CD14-positive monocyte (primary cell): ENCODE measurements at regions not wholly inside any gene's neighbourhood (a gene's known extent, or its start where the extent isn't known, plus 50 kb on each side); places are given as distances from the start of the nearest gene placed in this dataset.

Source experiments
- DNase-seq, 3 donors: peaks; one replicate each; pipeline ENCODE4 v3.0.0-alpha.2; 2011 to 2022
- H2AFZ ChIP-seq: 2 replicates; pipeline ENCODE4 v1.6.0; 2012; ENCODE audit warnings: mild to moderate bottlenecking, low read depth, low read length, inconsistent platforms; ENCODE audit not compliant: insufficient read depth, poor library complexity, severe bottlenecking
- H3K27ac ChIP-seq, 2 donors: 1 replicate in 1 of 2; 2 replicates in 1 of 2; pipeline ENCODE4 v1.5.1; 2012 to 2013; ENCODE audit warnings: low read length in 2 of 2, control low read depth in 1 of 2, inconsistent platforms in 1 of 2, low read depth in 1 of 2, mild to moderate bottlenecking in 1 of 2
- H3K27me3 ChIP-seq, 2 donors: one replicate each; pipeline versions ENCODE4 v1.6.0 to v1.6.1; 2011 to 2013; ENCODE audit warnings: low read length in 2 of 2; ENCODE audit not compliant: control insufficient read depth in 2 of 2, insufficient read depth in 2 of 2
- H3K36me3 ChIP-seq, 2 donors: replicated peaks in 1 of 2; 1 replicate in 1 of 2; 2 replicates in 1 of 2; pipeline versions ENCODE4 v1.5.1 to v1.6.1; 2012 to 2013; ENCODE audit warnings: low read length in 2 of 2, control low read depth in 1 of 2, inconsistent platforms in 1 of 2, mild to moderate bottlenecking in 1 of 2; ENCODE audit not compliant: insufficient read depth in 2 of 2, control insufficient read depth in 1 of 2
- H3K4me1 ChIP-seq, 2 donors: 1 replicate in 1 of 2; 2 replicates in 1 of 2; pipeline versions ENCODE4 v1.5.1 to v1.6.1; 2012 to 2013; ENCODE audit warnings: low read length in 2 of 2, control low read depth in 1 of 2, inconsistent platforms in 1 of 2, mild to moderate bottlenecking in 1 of 2, moderate library complexity in 1 of 2; ENCODE audit not compliant: insufficient read depth in 2 of 2, control insufficient read depth in 1 of 2
- H3K4me2 ChIP-seq: replicated peaks from 2 replicates; pipeline ENCODE3; 2012; ENCODE audit warnings: low read length, moderate library complexity, mild to moderate bottlenecking; ENCODE audit not compliant: poor library complexity, severe bottlenecking; ENCODE audit errors: extremely low read depth
- H3K4me3 ChIP-seq, 3 experiments: fragments of 200-600 bp in 1 of 3; sonication (generic) in 1 of 3; replicated peaks in 1 of 3; 1 replicate in 2 of 3; 2 replicates in 1 of 3; pipeline ENCODE4 v1.5.1; 2011 to 2013; ENCODE audit warnings: low read length in 3 of 3, mild to moderate bottlenecking in 3 of 3, control low read depth in 2 of 3, low read depth in 2 of 3, inconsistent platforms in 1 of 3, moderate library complexity in 1 of 3
- H3K79me2 ChIP-seq: 2 replicates; pipeline ENCODE4 v1.6.0; 2012; ENCODE audit warnings: mild to moderate bottlenecking, control low read depth, inconsistent platforms, low read length, moderate library complexity; ENCODE audit not compliant: insufficient read depth
- H3K9ac ChIP-seq: 2 replicates; pipeline ENCODE4 v1.6.0; 2017; ENCODE audit warnings: low read length, mild to moderate bottlenecking; ENCODE audit not compliant: insufficient read depth, poor library complexity, severe bottlenecking
- H3K9me3 ChIP-seq, 2 donors: replicated peaks in 1 of 2; 1 replicate in 1 of 2; 2 replicates in 1 of 2; pipeline versions ENCODE4 v1.5.1 to v1.6.1; 2012 to 2013; ENCODE audit warnings: low read length in 2 of 2, control low read depth in 1 of 2; ENCODE audit not compliant: control insufficient read depth in 1 of 2, insufficient read depth in 1 of 2
- H4K20me1 ChIP-seq: 2 replicates; pipeline ENCODE4 v1.6.0; 2012; ENCODE audit warnings: mild to moderate bottlenecking, low read length, control low read depth, moderate library complexity; ENCODE audit not compliant: insufficient read depth
- H3K27ac Mint-ChIP-seq, 7 donors: one replicate each; pipeline ENCODE4 v1.8.0; 2020; ENCODE audit warnings: mild to moderate bottlenecking in 7 of 7, mixed read lengths in 7 of 7, moderate library complexity in 6 of 7, inconsistent platforms in 2 of 7
- H3K27me3 Mint-ChIP-seq, 3 donors: one replicate each; pipeline ENCODE4 v1.8.0; 2021 to 2022; ENCODE audit warnings: low read depth in 3 of 3, mild to moderate bottlenecking in 3 of 3, mixed read lengths in 3 of 3, moderate library complexity in 3 of 3, inconsistent platforms in 1 of 3
- H3K36me3 Mint-ChIP-seq, 2 donors: one replicate each; pipeline ENCODE4 v1.8.0; 2020; ENCODE audit warnings: mixed read lengths in 2 of 2, inconsistent platforms in 1 of 2, mild to moderate bottlenecking in 1 of 2
- H3K4me1 Mint-ChIP-seq: one replicate; pipeline ENCODE4 v1.8.0; 2020; ENCODE audit warnings: mild to moderate bottlenecking, mixed read lengths
- H3K4me3 Mint-ChIP-seq, 2 donors: one replicate each; pipeline ENCODE4 v1.8.0; 2020; ENCODE audit warnings: mild to moderate bottlenecking in 2 of 2, mixed read lengths in 2 of 2, moderate library complexity in 1 of 2
- H3K9me3 Mint-ChIP-seq, 7 donors: one replicate each; pipeline ENCODE4 v1.8.0; 2020 to 2022; ENCODE audit warnings: mixed read lengths in 7 of 7, mild to moderate bottlenecking in 6 of 7, moderate library complexity in 6 of 7, inconsistent platforms in 2 of 7
- CTCF ChIP-seq: fragments of 200-600 bp; IDR thresholded peaks from one replicate; pipeline ENCODE4 v1.8.0; 2022; ENCODE audit warnings: antibody characterized with exemption, mild to moderate bottlenecking
- WGBS: methylation state at CpG from one replicate; pipeline ENCODE4 v1.1.5; 2013; ENCODE audit warnings: missing lambda C conversion rate; ENCODE audit not compliant: insufficient coverage; 5-methylcytosine and 5-hydroxymethylcytosine counted together
- intact Hi-C, 2 donors: fragments of 100-400 bp; cut with micrococcal nuclease; formaldehyde crosslinking; loops; one replicate each; pipeline versions ENCODE4 v1.15.0 to v1.15.1; 2023

GRCh38 chr16:26649381-26650045, 417.2 kb upstream of the C16orf82 start:
- 100% methylated on average over 1 of the region's 5 CpGs for WGBS
- no peak overlapping the region for H3K9ac ChIP-seq
- TF ChIP-seq CTCF: no peak
- H3K36me3 ChIP-seq: no peaks in the 10 kb centered on the region
- Mint-ChIP-seq H3K27ac (peak overlapping the region in 1 of 7 donors; percentile 55), H3K36me3 (no peaks in the 10 kb centered on the region), H3K4me3 (no peak overlapping the region), H3K9me3 (peaks cover 0 to 15% (median 0%) of the 10 kb centered on the region in 7 donors), H3K27me3 (peaks cover 2 to 6% (median 2%) of the 10 kb centered on the region in 3 donors), H3K4me1 (no peaks in the 10 kb centered on the region)
- no peak overlapping the region for H3K4me2 ChIP-seq
- H3K79me2 ChIP-seq: no peaks in the 10 kb centered on the region
- no peaks in the 10 kb centered on the region for H4K20me1 ChIP-seq
- DNase-seq: no peak
- no peak overlapping the region for H3K27ac ChIP-seq
- H3K4me3 ChIP-seq: no peak overlapping the region
- no peaks in the 10 kb centered on the region for H3K4me1 ChIP-seq
- intact Hi-C loops: no loop called here
- H2AFZ ChIP-seq: no peak overlapping the region
- H3K9me3 ChIP-seq: no peaks in the 10 kb centered on the region
- H3K27me3 ChIP-seq: no peaks in the 10 kb centered on the region

GRCh38 chr16:26651464-26651863, 415.3 kb upstream of the C16orf82 start:
- Mint-ChIP-seq H3K4me3 (no peak overlapping the region), H3K36me3 (no peaks in the 10 kb centered on the region), H3K27me3 (peaks cover 0 to 4% (median 2%) of the 10 kb centered on the region in 3 donors), H3K9me3 (peaks cover 0 to 12% (median 0%) of the 10 kb centered on the region in 7 donors), H3K4me1 (no peaks in the 10 kb centered on the region), H3K27ac (no peak overlapping the region)
- DNase-seq: no peak
- H3K79me2 ChIP-seq: no peaks in the 10 kb centered on the region
- WGBS: 40% methylated on average over 1 of the region's 2 CpGs
- no peak overlapping the region for H3K27ac ChIP-seq
- H3K4me3 ChIP-seq: no peak overlapping the region
- TF ChIP-seq CTCF: no peak
- H3K9ac ChIP-seq: no peak overlapping the region
- no peaks in the 10 kb centered on the region for H3K9me3 ChIP-seq
- no peaks in the 10 kb centered on the region for H4K20me1 ChIP-seq
- H3K4me2 ChIP-seq: no peak overlapping the region
- no peaks in the 10 kb centered on the region for H3K27me3 ChIP-seq
- intact Hi-C loops: no loop called here
- no peaks in the 10 kb centered on the region for H3K36me3 ChIP-seq
- no peaks in the 10 kb centered on the region for H3K4me1 ChIP-seq
- no peak overlapping the region for H2AFZ ChIP-seq
